GM12892 (cell line): ENCODE measurements at regions not wholly inside any gene's neighbourhood (a gene's known extent, or its start where the extent isn't known, plus 50 kb on each side); places are given as distances from the start of the nearest gene placed in this dataset.

Experiments
- POLR2A ChIP-seq: IDR thresholded peaks from 2 replicates; pipeline ENCODE4 v1.6.1; 2011; ENCODE audit warnings: low read depth, low read length, control low read depth
- TAF1 ChIP-seq: IDR thresholded peaks from 2 replicates; pipeline ENCODE4 v1.6.1; 2011; ENCODE audit warnings: low read depth, mild to moderate bottlenecking, control low read depth, low read length, borderline replicate concordance

- TF ChIP-seq TAF1: no peak
- TF ChIP-seq POLR2A: no peak
Measured at GRCh38 chr5:2271316-2271715, 388.6 kb upstream of the IRX4 start.
